Esophagus muscularis mucosa (tissue), 4 donors: ENCODE measurements at regions not wholly inside any gene's neighbourhood (a gene's known extent, or its start where the extent isn't known, plus 50 kb on each side); places are given as distances from the start of the nearest gene placed in this dataset.

Experiments
- EP300 ChIP-seq: sonication (generic); formaldehyde crosslinking; IDR thresholded peaks from one replicate; pipeline ENCODE4 v1.6.1; 2017; ENCODE audit warnings: antibody characterized with exemption
- POLR2A ChIP-seq: fragments of 450-650 bp; IDR thresholded peaks from one replicate; pipeline ENCODE4 v1.6.1; 2017; ENCODE audit warnings: antibody characterized with exemption, moderate library complexity, mild to moderate bottlenecking, low read depth
- POLR2AphosphoS5 ChIP-seq, 2 donors: sonication (generic); formaldehyde crosslinking; IDR thresholded peaks; one replicate each; pipeline ENCODE4 v1.6.1; 2017; ENCODE audit warnings: antibody characterized with exemption in 2 of 2
- TF ChIP-seq, protein P1 (sequence below), 3 experiments: fragments of 200-600 bp in 2 of 3; fragments of 450-650 bp in 1 of 3; sonication (generic) in 2 of 3; IDR thresholded peaks; one replicate each; pipeline ENCODE4 v1.5.1; 2017 to 2019; ENCODE audit warnings: antibody characterized with exemption in 3 of 3, mild to moderate bottlenecking in 2 of 3, moderate library complexity in 1 of 3

DNA sequence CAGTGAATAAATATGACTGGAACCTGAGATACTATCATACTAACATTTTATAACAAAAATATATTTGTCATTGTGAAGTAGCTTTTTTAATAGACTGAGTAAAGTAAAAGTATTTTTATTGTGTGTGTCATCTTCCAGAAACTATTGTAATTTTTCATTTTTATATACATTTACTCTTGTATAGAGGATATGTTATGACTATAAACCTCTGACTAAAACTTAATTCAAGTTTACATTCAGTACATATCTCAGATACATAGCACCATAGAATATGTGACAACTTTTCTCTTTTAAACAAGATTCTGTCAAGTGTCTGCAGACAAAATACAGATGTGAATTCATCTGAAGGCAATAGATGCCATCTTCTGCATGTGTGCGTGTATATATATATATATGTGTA is 704.3 kb downstream of the SLITRK1 start:
- TF ChIP-seq, protein P1, sequence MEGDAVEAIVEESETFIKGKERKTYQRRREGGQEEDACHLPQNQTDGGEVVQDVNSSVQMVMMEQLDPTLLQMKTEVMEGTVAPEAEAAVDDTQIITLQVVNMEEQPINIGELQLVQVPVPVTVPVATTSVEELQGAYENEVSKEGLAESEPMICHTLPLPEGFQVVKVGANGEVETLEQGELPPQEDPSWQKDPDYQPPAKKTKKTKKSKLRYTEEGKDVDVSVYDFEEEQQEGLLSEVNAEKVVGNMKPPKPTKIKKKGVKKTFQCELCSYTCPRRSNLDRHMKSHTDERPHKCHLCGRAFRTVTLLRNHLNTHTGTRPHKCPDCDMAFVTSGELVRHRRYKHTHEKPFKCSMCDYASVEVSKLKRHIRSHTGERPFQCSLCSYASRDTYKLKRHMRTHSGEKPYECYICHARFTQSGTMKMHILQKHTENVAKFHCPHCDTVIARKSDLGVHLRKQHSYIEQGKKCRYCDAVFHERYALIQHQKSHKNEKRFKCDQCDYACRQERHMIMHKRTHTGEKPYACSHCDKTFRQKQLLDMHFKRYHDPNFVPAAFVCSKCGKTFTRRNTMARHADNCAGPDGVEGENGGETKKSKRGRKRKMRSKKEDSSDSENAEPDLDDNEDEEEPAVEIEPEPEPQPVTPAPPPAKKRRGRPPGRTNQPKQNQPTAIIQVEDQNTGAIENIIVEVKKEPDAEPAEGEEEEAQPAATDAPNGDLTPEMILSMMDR (IDR thresholded peaks at IDR 0.05), result no peak
- TF ChIP-seq POLR2A (no peak), EP300 (no peak), POLR2AphosphoS5 (IDR thresholded peaks at IDR 0.05) (no peak)
